T47D (cell line): ENCODE measurements at regions not wholly inside any gene's neighbourhood (a gene's known extent, or its start where the extent isn't known, plus 50 kb on each side); places are given as distances from the start of the nearest gene placed in this dataset.
A peak's percentile ranks its signal among the peaks of the same experiment; 100 is the strongest.

Experiments
- DNase-seq, 2 experiments: peaks; one replicate each; pipeline versions ENCODE4 v3.0.0 to v3.0.0-alpha.2; 2011 to 2012; ENCODE audit warnings: low read depth in 1 of 2, low spot score in 1 of 2
- JUND ChIP-seq: IDR thresholded peaks from 2 replicates; pipeline ENCODE4 v1.6.1; 2012; ENCODE audit warnings: low read depth
- in situ Hi-C: cut with HindIII; loops from 2 replicates; pipeline ENCODE4 v1.10.0; 2016; ENCODE audit warnings: low sequenced_read_pairs, low pct_unique_long_range_greater_than_20kb

- no peak for DNase-seq
- in situ Hi-C loops = no loop called here
- TF ChIP-seq JUND = no peak
Observed at GRCh38 chr20:43244647-43245046, 54.9 kb upstream of the PTPRT start.

GRCh38 chr20:43243672-43244269, 54.1 kb upstream of the PTPRT start:
- no peak for TF ChIP-seq JUND

GRCh38 chr20:43241057-43241702, 51.5 kb upstream of the PTPRT start:
- in situ Hi-C loops = no loop called here
- no peak for TF ChIP-seq JUND
- no peak for DNase-seq

More at GRCh38 chr20:43243672-43244269, 54.1 kb upstream of the PTPRT start:
- in situ Hi-C loops = no loop called here
- DNase-seq = peak; percentile 28 to 38
